IPS DF 19.7 (cell line): ENCODE measurements at regions not wholly inside any gene's neighbourhood (a gene's known extent, or its start where the extent isn't known, plus 50 kb on each side); places are given as distances from the start of the nearest gene placed in this dataset.

Source experiments
- DNase-seq: peaks from one replicate; pipeline ENCODE4 v3.0.0-alpha.2; 2013; ENCODE audit warnings: low read depth, low spot score

GRCh38 chr13:44242766-44243165 is 130.9 kb upstream of the SERP2 start:
- no peak for DNase-seq

- peak; percentile 28 for DNase-seq
Observed at GRCh38 chr13:44243198-44243857, 130.3 kb upstream of the SERP2 start.

- DNase-seq: no peak
Observed at GRCh38 chr13:44244288-44244687, 129.3 kb upstream of the SERP2 start.

GRCh38 chr13:44249431-44249836 is 124.2 kb upstream of the SERP2 start:
- no peak for DNase-seq

- no peak for DNase-seq
Observed at GRCh38 chr13:44252938-44253337, 120.7 kb upstream of the SERP2 start.

GRCh38 chr13:44255771-44256364 is 117.8 kb upstream of the SERP2 start:
- no peak for DNase-seq

- no peak for DNase-seq
Observed at GRCh38 chr13:44257796-44258195, 115.8 kb upstream of the SERP2 start.

GRCh38 chr13:44259045-44260027 is 114.3 kb upstream of the SERP2 start:
- no peak for DNase-seq

GRCh38 chr13:44260336-44260735 is 113.3 kb upstream of the SERP2 start:
- DNase-seq: no peak

GRCh38 chr13:44263751-44264620 is 109.6 kb upstream of the SERP2 start:
- DNase-seq: no peak

GRCh38 chr13:44266305-44266704 is 107.3 kb upstream of the SERP2 start:
- DNase-seq: no peak

GRCh38 chr13:44266772-44267171 is 106.9 kb upstream of the SERP2 start:
- DNase-seq: no peak

- DNase-seq: no peak
Observed at GRCh38 chr13:44267203-44267602, 106.4 kb upstream of the SERP2 start.

- no peak for DNase-seq
Observed at GRCh38 chr13:44267980-44268379, 105.6 kb upstream of the SERP2 start.

- no peak for DNase-seq
Observed at GRCh38 chr13:44268980-44269379, 104.6 kb upstream of the SERP2 start.

GRCh38 chr13:44270150-44270549 is 103.5 kb upstream of the SERP2 start:
- no peak for DNase-seq

- no peak for DNase-seq
Observed at GRCh38 chr13:44271031-44271455, 102.6 kb upstream of the SERP2 start.

- no peak for DNase-seq
Observed at GRCh38 chr13:44271473-44271872, 102.2 kb upstream of the SERP2 start.

- DNase-seq: no peak
Observed at GRCh38 chr13:44271915-44272341, 101.7 kb upstream of the SERP2 start.

GRCh38 chr13:44272692-44273091 is 100.9 kb upstream of the SERP2 start:
- DNase-seq: no peak

GRCh38 chr13:44273216-44273615 is 100.4 kb upstream of the SERP2 start:
- DNase-seq: no peak
